Liver (tissue), 7 donors: ENCODE measurements at regions not wholly inside any gene's neighbourhood (a gene's known extent, or its start where the extent isn't known, plus 50 kb on each side); places are given as distances from the start of the nearest gene placed in this dataset.

Experiments
- DNase-seq: peaks from one replicate; pipeline ENCODE4 v3.0.0-alpha.2; 2017; ENCODE audit warnings: low spot score
- H3K27ac ChIP-seq, 2 donors: one replicate each; pipeline ENCODE4 v1.7.0; 2013; ENCODE audit warnings: inconsistent platforms in 2 of 2, low read length in 2 of 2, control low read depth in 1 of 2, low read depth in 1 of 2, mild to moderate bottlenecking in 1 of 2
- H3K27me3 ChIP-seq, 4 donors: one replicate each; pipeline versions ENCODE4 v1.6.1 to v1.7.0; 2013; ENCODE audit warnings: low read length in 3 of 4, inconsistent platforms in 1 of 4, mild to moderate bottlenecking in 1 of 4, moderate library complexity in 1 of 4; ENCODE audit not compliant: control insufficient read depth in 4 of 4, insufficient read depth in 4 of 4
- H3K36me3 ChIP-seq, 4 donors: one replicate each; pipeline versions ENCODE4 v1.6.1 to v1.7.0; 2013; ENCODE audit warnings: low read length in 3 of 4, mild to moderate bottlenecking in 3 of 4, low read depth in 1 of 4, moderate library complexity in 1 of 4; ENCODE audit not compliant: control insufficient read depth in 4 of 4, insufficient read depth in 3 of 4
- H3K4me1 ChIP-seq, 4 donors: one replicate each; pipeline versions ENCODE4 v1.6.1 to v1.7.0; 2013; ENCODE audit warnings: low read length in 3 of 4, mild to moderate bottlenecking in 3 of 4, moderate library complexity in 1 of 4; ENCODE audit not compliant: control insufficient read depth in 4 of 4, insufficient read depth in 4 of 4
- H3K4me3 ChIP-seq, 3 donors: one replicate each; pipeline versions ENCODE4 v1.6.1 to v1.7.0; 2013; ENCODE audit warnings: low read length in 3 of 3, control low read depth in 1 of 3, low read depth in 1 of 3, mild to moderate bottlenecking in 1 of 3
- H3K9ac ChIP-seq, 2 donors: one replicate each; pipeline ENCODE4 v1.7.0; 2013; ENCODE audit warnings: low read length in 2 of 2, mild to moderate bottlenecking in 2 of 2, moderate library complexity in 2 of 2, control low read depth in 1 of 2, low read depth in 1 of 2
- H3K9me3 ChIP-seq, 4 donors: one replicate each; pipeline versions ENCODE4 v1.6.1 to v1.7.0; 2013; ENCODE audit warnings: low read length in 3 of 4; ENCODE audit not compliant: control insufficient read depth in 4 of 4
- EGR1 ChIP-seq, 2 donors: IDR thresholded peaks; 2 replicates each; pipeline ENCODE4 v1.6.1; 2016 to 2018; ENCODE audit warnings: antibody characterized with exemption in 2 of 2, low read depth in 2 of 2
- FOXA1 ChIP-seq: IDR thresholded peaks from 2 replicates; pipeline ENCODE4 v1.6.1; 2016; ENCODE audit warnings: antibody characterized with exemption
- GABPA ChIP-seq, 2 donors: IDR thresholded peaks in 1 of 2; conservative IDR thresholded peaks in 1 of 2; 2 replicates each; pipeline ENCODE4 v1.6.1; 2016; ENCODE audit warnings: antibody characterized with exemption in 2 of 2, mild to moderate bottlenecking in 1 of 2, moderate library complexity in 1 of 2
- HNF4G ChIP-seq: IDR thresholded peaks from 2 replicates; pipeline ENCODE4 v1.6.1; 2016; ENCODE audit warnings: antibody characterized with exemption
- JUND ChIP-seq, 2 donors: IDR thresholded peaks; 2 replicates each; pipeline ENCODE4 v1.6.1; 2016; ENCODE audit warnings: antibody characterized with exemption in 2 of 2
- MAX ChIP-seq: IDR thresholded peaks from 2 replicates; pipeline ENCODE4 v1.6.1; 2016; ENCODE audit warnings: antibody characterized with exemption
- NR2F2 ChIP-seq: IDR thresholded peaks from 2 replicates; pipeline ENCODE4 v1.6.1; 2016; ENCODE audit warnings: antibody characterized with exemption
- RAD21 ChIP-seq, 2 donors: IDR thresholded peaks; 2 replicates each; pipeline ENCODE4 v1.6.1; 2016; ENCODE audit warnings: antibody characterized with exemption in 2 of 2, mild to moderate bottlenecking in 2 of 2
- REST ChIP-seq: IDR thresholded peaks from 2 replicates; pipeline ENCODE4 v1.6.1; 2016; ENCODE audit warnings: antibody characterized with exemption, mild to moderate bottlenecking
- RXRA ChIP-seq, 2 donors: IDR thresholded peaks; 2 replicates each; pipeline ENCODE4 v1.6.1; 2017 to 2018; ENCODE audit warnings: antibody characterized with exemption in 2 of 2, mild to moderate bottlenecking in 1 of 2
- TAF1 ChIP-seq: conservative IDR thresholded peaks from 2 replicates; pipeline ENCODE4 v1.6.1; 2016; ENCODE audit warnings: antibody characterized with exemption, mild to moderate bottlenecking
- ZBTB33 ChIP-seq: IDR thresholded peaks from 2 replicates; pipeline ENCODE4 v1.6.1; 2016; ENCODE audit warnings: antibody characterized with exemption
- WGBS: extraction: QIAGEN DNeasy Blood & Tissue Kit; methylation state at CpG from one replicate; pipeline ENCODE4 v1.1.7; 2013; 5-methylcytosine and 5-hydroxymethylcytosine counted together
- donor health status: healthy.
- donor health status: healthy.
- donor health status: healthy.
- donor health status: healthy.

- TF ChIP-seq GABPA (IDR thresholded peaks at IDR 0.05 in 1 of 2, conservative IDR thresholded peaks at IDR 0.05 in 1 of 2) (no peak), HNF4G (no peak), EGR1 (IDR thresholded peaks at IDR 0.05; ENCODE audit: low read depth in 2 of 2) (no peak), ZBTB33 (no peak), FOXA1 (no peak)
These were observed 1020.2 kb downstream of the TTLL7 start (continued) for GRCh38 chr1:82978461-82979324.

- no peak for DNase-seq
These were observed 1025.9 kb downstream of the TTLL7 start for GRCh38 chr1:82972841-82973553.

More at GRCh38 chr1:82972841-82973553, 1025.9 kb downstream of the TTLL7 start:
- TF ChIP-seq JUND (IDR thresholded peaks at IDR 0.05) = no peak
- TF ChIP-seq REST = no peak
- no peak for TF ChIP-seq RAD21 (IDR thresholded peaks at IDR 0.05)
- no peak for TF ChIP-seq EGR1 (IDR thresholded peaks at IDR 0.05; ENCODE audit: low read depth in 2 of 2)
- no peak for TF ChIP-seq MAX
- TF ChIP-seq NR2F2 = no peak
- no peak for TF ChIP-seq ZBTB33
- no peak for TF ChIP-seq RXRA (IDR thresholded peaks at IDR 0.05)
- no peak for TF ChIP-seq TAF1
- Histone ChIP-seq H3K36me3 (no peaks in the 10 kb centered on the region), H3K27me3 (no peaks in the 10 kb centered on the region), H3K9ac (no peak overlapping the region), H3K9me3 (no peaks in the 10 kb centered on the region), H3K27ac (no peak overlapping the region), H3K4me1 (no peaks in the 10 kb centered on the region), H3K4me3 (no peak overlapping the region)
- 86% methylated on average over 15 of the region's 15 CpGs for whole genome bisulfite sequencing
